ENCODE measurements at regions not wholly inside any gene's neighbourhood (a gene's known extent, or its start where the extent isn't known, plus 50 kb on each side); places are given as distances from the start of the nearest gene placed in this dataset.

DNA sequence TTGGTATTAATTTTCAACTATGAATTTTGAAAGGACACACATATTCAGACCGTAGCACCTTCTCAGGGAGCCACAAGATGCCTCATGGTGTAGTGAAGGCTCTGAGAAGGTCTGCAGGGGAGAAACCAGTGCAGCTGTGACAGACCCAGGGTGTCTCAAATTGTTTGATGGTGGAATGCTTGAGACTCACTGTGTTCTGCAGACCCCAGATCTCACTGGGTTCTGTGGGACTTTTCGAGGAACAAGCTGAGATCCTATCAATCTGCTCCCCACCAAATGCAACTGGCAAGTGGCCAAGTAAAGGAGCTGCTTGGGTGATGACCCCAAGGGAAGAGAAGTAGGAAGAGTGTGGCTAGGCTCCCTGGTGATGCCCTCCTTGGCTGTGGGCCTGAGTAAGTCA is 130.5 kb upstream of the UNC5B start:
- Histone ChIP-seq H4K5ac (ENCODE audit: low read depth, low read length) (no peak overlapping the region), H4K20me1 (ENCODE audit: insufficient read depth, low read length) (no peaks in the 10 kb centered on the region), H3K56ac (ENCODE audit: extremely low read depth, insufficient read depth, low read length) (no peak overlapping the region), H2AFZ (replicated peaks; ENCODE audit: low read length, poor library complexity) (no peak overlapping the region), H3K4me1 (ENCODE audit: control insufficient read depth, insufficient read depth, low read length) (no peaks in the 10 kb centered on the region), H3K23ac (ENCODE audit: low read depth, low read length) (no peak overlapping the region), H3K27me3 (ENCODE audit: control insufficient read depth, insufficient read depth, low read length) (peaks cover 23% of the 10 kb centered on the region), H2AK9ac (replicated peaks; ENCODE audit: low read depth, low read length, poor library complexity) (no peak overlapping the region), H3K9me1 (ENCODE audit: insufficient read depth, low read length) (no peaks in the 10 kb centered on the region), H3K4me2 (ENCODE audit: low read depth, low read length) (no peak overlapping the region), H4K8ac (ENCODE audit: low read depth in 2 of 2, low read length in 2 of 2) (no peak overlapping the region), H2AK5ac (ENCODE audit: low read depth, low read length) (no peak overlapping the region), H3K27ac (ENCODE audit: insufficient read depth, low read length) (no peak overlapping the region), H3K9ac (ENCODE audit: low read depth, low read length) (no peak overlapping the region), H2BK120ac (ENCODE audit: low read depth, low read length) (no peak overlapping the region), H2BK5ac (ENCODE audit: low read depth, low read length, poor library complexity, severe bottlenecking) (no peak overlapping the region), H2BK20ac (ENCODE audit: low read depth, low read length) (no peak overlapping the region), H3K14ac (replicated peaks; ENCODE audit: low read depth, low read length) (no peak overlapping the region), H3K18ac (ENCODE audit: low read depth, low read length) (no peak overlapping the region), H3K36me3 (ENCODE audit: control insufficient read depth, insufficient read depth, low read length) (no peaks in the 10 kb centered on the region), H2BK15ac (ENCODE audit: low read depth, low read length) (no peak overlapping the region), H4K91ac (ENCODE audit: insufficient read depth, low read depth, low read length) (no peak overlapping the region), H3K4ac (ENCODE audit: low read depth, low read length) (no peak overlapping the region), H3K9me3 (ENCODE audit: control insufficient read depth, insufficient read depth, low read length) (no peaks in the 10 kb centered on the region), H3K4me3 (ENCODE audit: insufficient read depth, low read depth, low read length) (no peak overlapping the region), H3K79me1 (ENCODE audit: low read depth in 1 of 2, low read length in 2 of 2) (no peaks in the 10 kb centered on the region)
- no CpG with 5 or more reads among the region's 2 CpGs for WGBS, 2 experiments (ENCODE audit: extremely low coverage in 2 of 2, insufficient read length in 1 of 2)
- intact Hi-C loops (cut with micrococcal nuclease) (no loop called here), in situ Hi-C loops (cut with MboI; ENCODE audit: low sequenced_read_pairs) (no loop called here), dilution Hi-C loops (cut with HindIII; ENCODE audit: low sequenced_read_pairs, unreplicated experiment) (no loop called here)
- no peak for TF ChIP-seq CHD1 (IDR thresholded peaks at IDR 0.05; ENCODE audit: low read depth, low read length)
- no peak for TF ChIP-seq POLR2A (IDR thresholded peaks at IDR 0.05; ENCODE audit: low read depth, low read length)
- no peak for TF ChIP-seq FOS (IDR thresholded peaks at IDR 0.05; ENCODE audit: low read depth, low read length)
- TF ChIP-seq RFX5 (IDR thresholded peaks at IDR 0.05; ENCODE audit: low read depth, low read length) = no peak
- BruUV-seq (replicated peaks) = no TSS peak
- ChIA-PET CTCF (no interaction called here), POLR2A (ENCODE audit: unreplicated experiment) (no interaction called here)
- no peak for ATAC-seq (ENCODE audit: low read depth)
- no peak for DNase-seq

Measured in IMR-90 (cell line).